HEK293 (cell line): ENCODE measurements at regions not wholly inside any gene's neighbourhood (a gene's known extent, or its start where the extent isn't known, plus 50 kb on each side); places are given as distances from the start of the nearest gene placed in this dataset.

Experiments
- CTCF ChIA-PET: fragments of 350-600 bp; formaldehyde crosslinking; extraction: SDS; loops from one replicate; lab custom pipeline; 2021; ENCODE audit warnings: antibody characterized with exemption; lab: Yijun Ruan, JAX
- POLR2A ChIA-PET: fragments of 300-600 bp; formaldehyde crosslinking; extraction: SDS; loops from one replicate; lab custom pipeline; 2020; ENCODE audit warnings: antibody characterized with exemption, inconsistent platforms; lab: Yijun Ruan, JAX
- H3K27ac ChIP-seq: fragments of 200-500 bp; sonication (Bioruptor generic); 2 replicates; pipeline ENCODE4 v1.5.1; 2014; ENCODE audit warnings: low read depth, low read length, control low read depth, inconsistent platforms; ENCODE audit errors: extremely low read depth
- H3K36me3 ChIP-seq, 2 experiments: fragments of 200-500 bp in 1 of 2; sonication (Bioruptor generic) in 1 of 2; 1 replicate in 1 of 2; 2 replicates in 1 of 2; pipeline ENCODE4 v1.5.1; 2014 to 2017; ENCODE audit warnings: inconsistent platforms in 2 of 2, low read length in 2 of 2; ENCODE audit not compliant: control insufficient read depth in 2 of 2, insufficient read depth in 1 of 2
- H3K4me1 ChIP-seq: fragments of 200-500 bp; sonication (Bioruptor generic); 2 replicates; pipeline ENCODE4 v1.5.1; 2014; ENCODE audit warnings: mild to moderate bottlenecking, low read length, inconsistent platforms; ENCODE audit not compliant: control insufficient read depth, insufficient read depth
- H3K4me3 ChIP-seq: 2 replicates; pipeline ENCODE4 v1.5.1; 2011; ENCODE audit warnings: low read depth, mild to moderate bottlenecking, control low read depth, low read length, moderate library complexity
- H3K9me3 ChIP-seq: fragments of 200-500 bp; sonication (Bioruptor generic); 2 replicates; pipeline ENCODE4 v1.5.1; 2014; ENCODE audit warnings: low read depth, low read length, inconsistent platforms; ENCODE audit not compliant: control insufficient read depth, insufficient read depth
- HOXC10 ChIP-seq: sonication (generic); formaldehyde crosslinking; IDR thresholded peaks from 2 replicates; pipeline ENCODE4 v1.8.1; 2023; ENCODE audit warnings: mild to moderate bottlenecking, missing genetic modification reagents
- HOXD13 ChIP-seq: sonication (generic); formaldehyde crosslinking; IDR thresholded peaks from 2 replicates; pipeline ENCODE4 v1.8.0; 2022; ENCODE audit warnings: missing genetic modification reagents, borderline replicate concordance
- MZF1 ChIP-seq: fragments of 450-650 bp; formaldehyde crosslinking; IDR thresholded peaks from 2 replicates; pipeline ENCODE4 v1.5.1; 2017; ENCODE audit warnings: missing biosample characterization, missing genetic modification characterization, borderline replicate concordance
- PRDM1 ChIP-seq: fragments of 450-650 bp; formaldehyde crosslinking; IDR thresholded peaks from 2 replicates; pipeline ENCODE4; 2016; ENCODE audit warnings: missing biosample characterization, missing genetic modification characterization
- SALL2 ChIP-seq: fragments of 450-650 bp; formaldehyde crosslinking; IDR thresholded peaks from 2 replicates; pipeline ENCODE4 v1.5.0; 2017; ENCODE audit warnings: missing biosample characterization, mild to moderate bottlenecking, missing genetic modification characterization, borderline replicate concordance
- SP3 ChIP-seq: fragments of 450-650 bp; formaldehyde crosslinking; IDR thresholded peaks from 2 replicates; pipeline ENCODE4 v1.5.1; 2016; ENCODE audit warnings: missing biosample characterization, missing genetic modification characterization
- ZNF138 ChIP-seq: fragments of 450-650 bp; formaldehyde crosslinking; IDR thresholded peaks from 2 replicates; pipeline ENCODE4 v1.5.1; 2016; ENCODE audit warnings: missing biosample characterization, missing genetic modification characterization, borderline replicate concordance
- ZNF175 ChIP-seq: fragments of 450-650 bp; formaldehyde crosslinking; IDR thresholded peaks from 2 replicates; pipeline ENCODE4 v1.5.1; 2016; ENCODE audit warnings: missing biosample characterization, missing genetic modification characterization
- ZNF274 ChIP-seq, 2 experiments: fragments of 200-500 bp in 1 of 2; fragments of 450-650 bp in 1 of 2; sonication (Bioruptor generic) in 1 of 2; formaldehyde crosslinking in 1 of 2; IDR thresholded peaks; 2 replicates each; pipeline versions ENCODE4 v1.5.1 to v1.6.1; 2014 to 2016; ENCODE audit warnings: borderline replicate concordance in 1 of 2, inconsistent platforms in 1 of 2, low read length in 1 of 2, missing biosample characterization in 1 of 2, missing genetic modification characterization in 1 of 2
- ZNF280C ChIP-seq: fragments of 450-650 bp; formaldehyde crosslinking; IDR thresholded peaks from 2 replicates; pipeline ENCODE4 v1.5.1; 2016; ENCODE audit warnings: missing biosample characterization, missing genetic modification characterization
- ZNF302 ChIP-seq: fragments of 450-650 bp; formaldehyde crosslinking; IDR thresholded peaks from 2 replicates; pipeline ENCODE4 v1.5.1; 2016; ENCODE audit warnings: missing biosample characterization, missing genetic modification characterization, low read depth
- ZNF335 ChIP-seq: fragments of 450-650 bp; formaldehyde crosslinking; conservative IDR thresholded peaks from 2 replicates; pipeline ENCODE4 v1.5.1; 2016; ENCODE audit warnings: missing biosample characterization, missing genetic modification characterization
- ZNF518A ChIP-seq: fragments of 450-650 bp; formaldehyde crosslinking; conservative IDR thresholded peaks from 2 replicates; pipeline ENCODE4 v1.5.1; 2016; ENCODE audit warnings: low read depth, missing biosample characterization, missing genetic modification characterization
- ZNF548 ChIP-seq: fragments of 450-650 bp; formaldehyde crosslinking; IDR thresholded peaks from 2 replicates; pipeline ENCODE4 v1.5.1; 2016; ENCODE audit warnings: missing biosample characterization, missing genetic modification characterization
- ZNF555 ChIP-seq: fragments of 450-650 bp; formaldehyde crosslinking; conservative IDR thresholded peaks from 2 replicates; pipeline ENCODE4 v1.5.1; 2017; ENCODE audit warnings: missing biosample characterization, mild to moderate bottlenecking, missing genetic modification characterization, inconsistent platforms
- ZNF580 ChIP-seq: fragments of 450-650 bp; formaldehyde crosslinking; IDR thresholded peaks from 2 replicates; pipeline ENCODE4 v1.5.1; 2016; ENCODE audit warnings: missing biosample characterization, missing genetic modification characterization
- ZNF600 ChIP-seq: fragments of 450-650 bp; formaldehyde crosslinking; IDR thresholded peaks from 2 replicates; pipeline ENCODE4 v1.5.1; 2016; ENCODE audit warnings: missing biosample characterization, missing genetic modification characterization
- ZNF664 ChIP-seq: fragments of 450-650 bp; formaldehyde crosslinking; IDR thresholded peaks from 2 replicates; pipeline ENCODE4 v1.5.1; 2016; ENCODE audit warnings: missing biosample characterization, missing genetic modification characterization
- ZNF670 ChIP-seq: fragments of 450-650 bp; formaldehyde crosslinking; IDR thresholded peaks from 2 replicates; pipeline ENCODE4 v1.5.1; 2016; ENCODE audit warnings: missing biosample characterization, missing genetic modification characterization, low read depth
- ZNF677 ChIP-seq: fragments of 450-650 bp; IDR thresholded peaks from 2 replicates; pipeline ENCODE4 v1.5.0; 2018; ENCODE audit warnings: missing biosample characterization, mild to moderate bottlenecking, missing genetic modification characterization, moderate library complexity
- ZSCAN5A ChIP-seq: fragments of 450-650 bp; formaldehyde crosslinking; IDR thresholded peaks from 2 replicates; pipeline ENCODE4 v1.5.1; 2016; ENCODE audit warnings: missing biosample characterization, missing genetic modification characterization

GRCh38 chr20:54318892-54319291 lies 111.0 kb downstream of the PFDN4 start:
- Histone ChIP-seq H3K36me3 (no peaks in the 10 kb centered on the region), H3K4me1 (no peaks in the 10 kb centered on the region), H3K9me3 (no peaks in the 10 kb centered on the region), H3K27ac (no peak overlapping the region), H3K4me3 (no peak overlapping the region)
- POLR2A ChIA-PET = no interaction called here
- TF ChIP-seq MZF1 (tag by site-specific recombination) = no peak
- no peak for TF ChIP-seq SP3 (tag by site-specific recombination)
- no peak for TF ChIP-seq ZNF302 (tag by site-specific recombination)
- no peak for TF ChIP-seq ZNF670 (tag by site-specific recombination)
- no peak for TF ChIP-seq ZNF280C (tag by site-specific recombination)
- TF ChIP-seq SALL2 (tag by site-specific recombination) = no peak
- no peak for TF ChIP-seq ZNF335 (tag by site-specific recombination)
- no peak for TF ChIP-seq ZNF677
- TF ChIP-seq ZNF138 (tag by site-specific recombination) = no peak
- CTCF ChIA-PET = interaction anchor here (0.6 kb wide), 1 partner anchor 10 kb away, joined by 4 read pairs; no protein-coding TSS in a partner anchor

GRCh38 chr20:54320148-54320607 lies 112.3 kb downstream of the PFDN4 start:
- ChIA-PET CTCF (no interaction called here), POLR2A (no interaction called here)
- no peak overlapping the region for H3K27ac ChIP-seq
- no peaks in the 10 kb centered on the region for H3K9me3 ChIP-seq
- TF ChIP-seq ZNF580 = no peak
- TF ChIP-seq ZNF548 (tag by site-specific recombination) = no peak
- TF ChIP-seq ZNF664 (tag by site-specific recombination) = no peak
- TF ChIP-seq ZNF555 (tag by site-specific recombination) = no peak
- TF ChIP-seq HOXC10 (CRISPR knock-in tag) = no peak
- no peak for TF ChIP-seq ZSCAN5A (tag by site-specific recombination)
- no peak for TF ChIP-seq ZNF600 (tag by site-specific recombination)
- TF ChIP-seq PRDM1 (tag by site-specific recombination) = no peak
- no peak overlapping the region for H3K4me3 ChIP-seq
- H3K36me3 ChIP-seq = no peaks in the 10 kb centered on the region
- H3K4me1 ChIP-seq = no peaks in the 10 kb centered on the region

- ChIA-PET POLR2A (no interaction called here), CTCF (no interaction called here)
- H3K4me3 ChIP-seq = no peak overlapping the region
- no peaks in the 10 kb centered on the region for H3K36me3 ChIP-seq
- no peaks in the 10 kb centered on the region for H3K9me3 ChIP-seq
- H3K27ac ChIP-seq = no peak overlapping the region
- H3K4me1 ChIP-seq = no peaks in the 10 kb centered on the region
- no peak for TF ChIP-seq HOXD13 (CRISPR knock-in tag)
- no peak for TF ChIP-seq ZNF518A
- TF ChIP-seq ZNF175 (tag by site-specific recombination) = no peak
- no peak for TF ChIP-seq ZNF274 (IDR thresholded peaks at IDR 0.05; ENCODE audit: low read length)
- TF ChIP-seq ZNF274 (tag by site-specific recombination; IDR thresholded peaks at IDR 0.05; ENCODE audit: borderline replicate concordance) = no peak
Measured at GRCh38 chr20:54321352-54322087, 113.6 kb downstream of the PFDN4 start.
